Heart left ventricle (tissue), 16 donors: ENCODE measurements at regions not wholly inside any gene's neighbourhood (a gene's known extent, or its start where the extent isn't known, plus 50 kb on each side); places are given as distances from the start of the nearest gene placed in this dataset.

Experiments
- ATAC-seq, 4 donors: fragments of 200-7000 bp; cut with Tn5 transposase; one replicate each; pipeline ENCODE4 v1.9.1; 2020 to 2022; ENCODE audit warnings: moderate library complexity in 4 of 4, mild to moderate bottlenecking in 3 of 4, moderate number of reproducible peaks in 1 of 4
- DNase-seq, 5 donors: peaks; one replicate each; pipeline ENCODE4 v3.0.0-alpha.2; 2020
- H3K27ac ChIP-seq, 12 donors: fragments of 200-600 bp; sonication (generic) in 4 of 12; one replicate each; pipeline versions ENCODE4 v1.5.0 to v1.8.0; 2016 to 2022; ENCODE audit warnings: mild to moderate bottlenecking in 2 of 12
- H3K27me3 ChIP-seq, 9 donors: fragments of 200-600 bp; sonication (generic) in 2 of 9; one replicate each; pipeline versions ENCODE4 v1.5.1 to v1.8.0; 2016 to 2022; ENCODE audit warnings: mild to moderate bottlenecking in 3 of 9
- H3K36me3 ChIP-seq, 9 donors: fragments of 200-600 bp; sonication (generic) in 2 of 9; one replicate each; pipeline versions ENCODE4 v1.5.0 to v1.8.0; 2018 to 2022; ENCODE audit warnings: mild to moderate bottlenecking in 2 of 9
- H3K4me1 ChIP-seq, 12 donors: fragments of 200-600 bp; sonication (generic) in 4 of 12; one replicate each; pipeline versions ENCODE4 v1.5.0 to v1.8.0; 2016 to 2022; ENCODE audit warnings: mild to moderate bottlenecking in 3 of 12
- H3K4me3 ChIP-seq, 12 donors: fragments of 200-600 bp; sonication (generic) in 4 of 12; one replicate each; pipeline versions ENCODE4 v1.5.0 to v1.8.0; 2017 to 2022; ENCODE audit warnings: mild to moderate bottlenecking in 9 of 12, moderate library complexity in 4 of 12
- H3K9me3 ChIP-seq, 12 donors: fragments of 200-600 bp; sonication (generic) in 4 of 12; one replicate each; pipeline versions ENCODE4 v1.5.0 to v1.8.0; 2016 to 2022; ENCODE audit warnings: mild to moderate bottlenecking in 1 of 12
- CTCF ChIP-seq, 12 donors: fragments of 200-600 bp; sonication (generic) in 4 of 12; IDR thresholded peaks; one replicate each; pipeline versions ENCODE4 v1.5.0 to v1.8.0; 2018 to 2022; ENCODE audit warnings: antibody characterized with exemption in 12 of 12, mild to moderate bottlenecking in 5 of 12
- POLR2A ChIP-seq, 2 donors: fragments of 450-650 bp; IDR thresholded peaks; one replicate each; pipeline ENCODE4 v1.6.1; 2017; ENCODE audit warnings: antibody characterized with exemption in 2 of 2, mild to moderate bottlenecking in 2 of 2, moderate library complexity in 2 of 2
- WGBS, 4 donors: extraction: QIAGEN DNeasy Blood & Tissue Kit in 2 of 4; methylation state at CpG; one replicate each; pipeline versions ENCODE4 v1.1.5 to v1.1.7; 2013 to 2018; 5-methylcytosine and 5-hydroxymethylcytosine counted together
- intact Hi-C, 10 donors: fragments of 100-400 bp; cut with DNase I; formaldehyde crosslinking; loops; one replicate each; pipeline versions ENCODE4 v1.11.1 to v1.14.2; 2022
- donor health status: ischemic (EF 13 %, LVEDD 7.1; RV severe dilation, severe dysfunction).
- donor health status: healthy with polysubstance abuse.
- donor health status: DM: no; HTN: yes; CAD: no.
- donor health status: DM: no; HTN: no; CAD: no.
- donor health status: ischemic (EF 25% LVEDD 6.9; RV normal size, moderate dysfunction).
- donor health status: ischemic (EF 25% LVEDD 5.7; RV mildly dilated, moderate dysfunction).
- donor health status: healthy.
- donor health status: DM: yes; HTN: yes; CAD: no.
- donor health status: ischemic (EF 35%, LVEDD 5.7; RV mildly dilated, moderate dysfunction).
- donor health status: nonischemic (EF 11% LVEDD 7.7; RV severe dilation, severe dysfunction).
- donor health status: DM: yes; HTN: yes; CAD: no.
- donor health status: PGD.
- donor health status: ischemic (EF 29% LVEDD 5.4; RV normal size, mild dysfunction).
- donor health status: nonischemic (EF 23%, LVEDD 6.1; RV moderate dilation, normal function).

- TF ChIP-seq CTCF (IDR thresholded peaks at IDR 0.05) (no peak), POLR2A (IDR thresholded peaks at IDR 0.05) (no peak)
- intact Hi-C loops: no loop called here
- H3K4me3 ChIP-seq: no peak overlapping the region
- no peaks in the 10 kb centered on the region for H3K4me1 ChIP-seq
- 89 to 94% (median 92%) methylated on average over 5 of the region's 5 CpGs for WGBS, 4 donors
- H3K27me3 ChIP-seq: no peaks in the 10 kb centered on the region
- DNase-seq: no peak
- no peak for ATAC-seq
- no peak overlapping the region for H3K27ac ChIP-seq
- no peaks in the 10 kb centered on the region for H3K36me3 ChIP-seq
- H3K9me3 ChIP-seq: no peaks in the 10 kb centered on the region
Measured at GRCh38 chr6:66051812-66052211, 344.8 kb upstream of the EYS start.

- no peak for TF ChIP-seq POLR2A (IDR thresholded peaks at IDR 0.05)
- TF ChIP-seq CTCF (IDR thresholded peaks at IDR 0.05): no peak
- Histone ChIP-seq H3K27me3 (no peaks in the 10 kb centered on the region), H3K4me1 (no peaks in the 10 kb centered on the region), H3K9me3 (no peaks in the 10 kb centered on the region), H3K36me3 (no peaks in the 10 kb centered on the region), H3K4me3 (no peak overlapping the region), H3K27ac (no peak overlapping the region)
- ATAC-seq: no peak
- no peak for DNase-seq
- WGBS, 4 donors: 78 to 87% (median 82%) methylated on average over 3 of the region's 3 CpGs
- intact Hi-C loops: no loop called here
Measured at GRCh38 chr6:66048684-66049474, 341.9 kb upstream of the EYS start.

GRCh38 chr6:66032626-66033025 lies 325.6 kb upstream of the EYS start:
- WGBS, 4 donors: 78 to 96% (median 94%) methylated on average over 1 of the region's 1 CpG
- TF ChIP-seq CTCF (IDR thresholded peaks at IDR 0.05) (no peak), POLR2A (IDR thresholded peaks at IDR 0.05) (no peak)
- ATAC-seq (no peak), DNase-seq (no peak)
- Histone ChIP-seq H3K4me3 (no peak overlapping the region), H3K36me3 (no peaks in the 10 kb centered on the region), H3K27ac (no peak overlapping the region), H3K4me1 (no peaks in the 10 kb centered on the region), H3K27me3 (no peaks in the 10 kb centered on the region), H3K9me3 (peaks cover 0 to 3% (median 0%) of the 10 kb centered on the region in 12 donors)
- intact Hi-C loops: no loop called here

- intact Hi-C loops: no loop called here
- DNase-seq (no peak), ATAC-seq (no peak)
- Histone ChIP-seq H3K4me1 (no peaks in the 10 kb centered on the region), H3K27ac (no peak overlapping the region), H3K27me3 (no peaks in the 10 kb centered on the region), H3K4me3 (no peak overlapping the region), H3K36me3 (no peaks in the 10 kb centered on the region), H3K9me3 (no peaks in the 10 kb centered on the region)
- TF ChIP-seq CTCF (IDR thresholded peaks at IDR 0.05) (no peak), POLR2A (IDR thresholded peaks at IDR 0.05) (no peak)
Measured at GRCh38 chr6:66029391-66029790, 322.4 kb upstream of the EYS start.
